GM10266 (cell line): ENCODE measurements at regions not wholly inside any gene's neighbourhood (a gene's known extent, or its start where the extent isn't known, plus 50 kb on each side); places are given as distances from the start of the nearest gene placed in this dataset.
"Not testable (repeated sequence)": the region's sequence is repeated elsewhere in the genome, so short reads cannot be mapped to it uniquely, and the experiment has no call there.

Experiments used
- DNase-seq: peaks from one replicate; pipeline ENCODE4 v3.0.0; 2012; ENCODE audit errors: extremely low spot score
- TF ChIP-seq, protein P1 (sequence below): IDR thresholded peaks from 2 replicates; pipeline ENCODE4 v1.5.1; 2012; ENCODE audit warnings: mild to moderate bottlenecking, low read depth; ENCODE audit not compliant: control insufficient read depth, insufficient read depth; ENCODE audit errors: missing control alignments

DNA sequence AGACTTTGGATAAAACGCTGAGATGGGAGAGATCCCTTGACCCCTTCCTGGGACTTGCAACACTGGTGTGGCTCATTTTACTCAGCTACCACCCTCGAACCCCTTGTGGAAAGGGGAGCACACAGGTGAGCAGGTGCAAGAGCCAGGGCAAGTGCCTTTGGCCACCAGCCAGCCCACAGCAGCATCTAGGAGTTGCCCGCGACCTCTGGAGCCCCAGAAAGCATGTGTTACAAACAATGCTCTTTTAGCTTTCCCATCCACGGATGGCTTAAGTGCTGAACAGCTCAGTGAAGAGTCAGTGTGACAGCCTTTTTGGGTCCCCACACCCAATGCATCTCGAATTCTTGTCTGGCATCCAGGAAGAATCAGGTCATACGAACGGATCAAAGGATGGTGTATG, 197.8 kb downstream of the MEMO1 start:
- TF ChIP-seq, protein P1, sequence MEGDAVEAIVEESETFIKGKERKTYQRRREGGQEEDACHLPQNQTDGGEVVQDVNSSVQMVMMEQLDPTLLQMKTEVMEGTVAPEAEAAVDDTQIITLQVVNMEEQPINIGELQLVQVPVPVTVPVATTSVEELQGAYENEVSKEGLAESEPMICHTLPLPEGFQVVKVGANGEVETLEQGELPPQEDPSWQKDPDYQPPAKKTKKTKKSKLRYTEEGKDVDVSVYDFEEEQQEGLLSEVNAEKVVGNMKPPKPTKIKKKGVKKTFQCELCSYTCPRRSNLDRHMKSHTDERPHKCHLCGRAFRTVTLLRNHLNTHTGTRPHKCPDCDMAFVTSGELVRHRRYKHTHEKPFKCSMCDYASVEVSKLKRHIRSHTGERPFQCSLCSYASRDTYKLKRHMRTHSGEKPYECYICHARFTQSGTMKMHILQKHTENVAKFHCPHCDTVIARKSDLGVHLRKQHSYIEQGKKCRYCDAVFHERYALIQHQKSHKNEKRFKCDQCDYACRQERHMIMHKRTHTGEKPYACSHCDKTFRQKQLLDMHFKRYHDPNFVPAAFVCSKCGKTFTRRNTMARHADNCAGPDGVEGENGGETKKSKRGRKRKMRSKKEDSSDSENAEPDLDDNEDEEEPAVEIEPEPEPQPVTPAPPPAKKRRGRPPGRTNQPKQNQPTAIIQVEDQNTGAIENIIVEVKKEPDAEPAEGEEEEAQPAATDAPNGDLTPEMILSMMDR, result no peak
- DNase-seq, result no peak

- TF ChIP-seq, protein P1, result no peak
- DNase-seq, result peak; percentile 71
Observed at GRCh38 chr2:31812051-31812798, 198.6 kb downstream of the MEMO1 start.

GRCh38 chr2:31811482-31811881, 199.3 kb downstream of the MEMO1 start:
- TF ChIP-seq, protein P1, result no peak
- no peak for DNase-seq

DNA sequence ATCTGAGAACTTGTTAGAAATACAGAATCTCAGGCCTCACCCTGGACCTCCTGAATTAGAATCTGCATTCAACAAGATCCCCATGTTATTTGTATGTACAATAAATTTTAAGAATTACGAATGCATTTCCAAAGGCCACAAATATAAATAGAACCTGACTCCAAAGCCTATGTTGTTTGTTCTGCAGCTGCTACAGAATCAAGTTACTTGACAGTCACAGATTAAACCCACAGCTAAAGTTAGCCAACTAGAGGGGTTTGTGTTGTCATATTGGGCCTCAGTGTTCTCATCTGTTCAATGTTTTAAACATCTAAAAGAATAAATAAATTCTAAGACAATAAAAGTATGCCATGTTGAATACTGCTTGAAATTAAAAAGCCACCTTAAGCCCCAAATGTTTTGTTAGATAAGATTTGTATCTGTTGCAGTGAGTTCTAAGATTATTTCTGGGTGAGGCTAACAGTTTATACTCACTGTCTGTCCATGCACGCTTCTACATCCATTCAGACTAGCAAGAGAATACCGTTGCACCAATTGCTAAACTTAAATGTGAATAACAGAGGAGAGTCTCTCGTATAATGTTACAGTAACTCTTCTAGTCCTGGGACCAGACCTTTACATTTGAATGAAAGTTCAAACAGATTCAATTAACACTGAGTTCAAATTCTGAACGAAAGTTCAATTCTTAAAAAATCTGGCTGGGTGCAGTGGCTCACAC, 200.4 kb downstream of the MEMO1 start:
- TF ChIP-seq, protein P1, result no peak
- no peak for DNase-seq

- TF ChIP-seq, protein P1, result no peak
- no peak for DNase-seq
Observed at GRCh38 chr2:31805688-31806087, 205.1 kb downstream of the MEMO1 start.

- not testable (repeated sequence) for DNase-seq
Observed at GRCh38 chr2:31803481-31804153, 207.2 kb downstream of the MEMO1 start.

GRCh38 chr2:31802711-31803110, 208.1 kb downstream of the MEMO1 start:
- TF ChIP-seq, protein P1, result no peak
- DNase-seq, result no peak

DNA sequence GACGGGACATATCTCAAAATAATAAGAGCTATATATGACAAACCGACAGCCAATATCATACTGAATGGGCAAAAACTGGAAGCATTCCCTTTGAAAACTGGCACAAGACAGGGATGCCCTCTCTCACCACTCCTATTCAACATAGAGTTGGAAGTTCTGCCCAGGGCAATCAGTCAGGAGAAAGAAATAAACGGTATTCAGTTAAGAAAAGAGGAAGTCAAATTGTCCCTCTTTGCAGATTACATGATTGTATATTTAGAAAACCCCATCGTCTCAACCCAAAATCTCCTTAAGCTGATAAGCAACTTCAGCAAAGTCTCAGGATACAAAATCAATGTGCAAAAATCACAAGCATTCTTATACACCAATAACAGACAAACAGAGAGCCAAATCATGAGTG, 211.5 kb downstream of the MEMO1 start:
- not testable (repeated sequence) for DNase-seq
